Osteoblast (primary cell): ENCODE measurements at regions not wholly inside any gene's neighbourhood (a gene's known extent, or its start where the extent isn't known, plus 50 kb on each side); places are given as distances from the start of the nearest gene placed in this dataset.

Experiments used
- DNase-seq: peaks from one replicate; pipeline ENCODE4 v3.0.0; 2011; ENCODE audit warnings: low spot score, mixed read lengths; ENCODE audit not compliant: insufficient read length; ENCODE audit errors: missing footprints
- H2AFZ ChIP-seq: 2 replicates; pipeline ENCODE4 v1.6.0; 2011; ENCODE audit warnings: mild to moderate bottlenecking, low read length
- H3K27ac ChIP-seq: 2 replicates; pipeline ENCODE4 v1.5.1; 2011; ENCODE audit warnings: mild to moderate bottlenecking, low read depth, low read length, moderate library complexity
- H3K27me3 ChIP-seq: 2 replicates; pipeline ENCODE4 v1.6.0; 2012; ENCODE audit warnings: mild to moderate bottlenecking, control low read depth, inconsistent platforms, low read length, moderate library complexity; ENCODE audit not compliant: insufficient read depth
- H3K36me3 ChIP-seq: 2 replicates; pipeline ENCODE4 v1.5.1; 2011; ENCODE audit warnings: mild to moderate bottlenecking, low read length, control low read depth, moderate library complexity; ENCODE audit not compliant: insufficient read depth
- H3K4me1 ChIP-seq: 2 replicates; pipeline ENCODE4 v1.5.1; 2011; ENCODE audit warnings: mild to moderate bottlenecking, low read length, control low read depth, moderate library complexity; ENCODE audit not compliant: insufficient read depth
- H3K4me2 ChIP-seq: 2 replicates; pipeline ENCODE4 v1.6.0; 2011; ENCODE audit warnings: mild to moderate bottlenecking, low read length; ENCODE audit not compliant: insufficient read depth
- H3K4me3 ChIP-seq: fragments of 200-600 bp; sonication (generic); 3 replicates; pipeline ENCODE4 v1.5.1; 2012; ENCODE audit warnings: mild to moderate bottlenecking, low read length, inconsistent platforms; ENCODE audit not compliant: insufficient read depth
- H3K79me2 ChIP-seq: 2 replicates; pipeline ENCODE4 v1.6.0; 2012; ENCODE audit warnings: mild to moderate bottlenecking, low read length, control low read depth, inconsistent platforms; ENCODE audit not compliant: insufficient read depth
- H3K9me3 ChIP-seq: 2 replicates; pipeline ENCODE4 v1.5.1; 2011; ENCODE audit warnings: low read depth, low read length, control low read depth
- H4K20me1 ChIP-seq: 2 replicates; pipeline ENCODE4 v1.6.0; 2012; ENCODE audit warnings: mild to moderate bottlenecking, low read length, control low read depth; ENCODE audit not compliant: insufficient read depth
- TF ChIP-seq, protein P1 (sequence below): IDR thresholded peaks from 2 replicates; pipeline ENCODE4 v1.5.1; 2011; ENCODE audit warnings: mild to moderate bottlenecking, low read depth, low read length, moderate library complexity; ENCODE audit errors: extremely low read depth

DNA sequence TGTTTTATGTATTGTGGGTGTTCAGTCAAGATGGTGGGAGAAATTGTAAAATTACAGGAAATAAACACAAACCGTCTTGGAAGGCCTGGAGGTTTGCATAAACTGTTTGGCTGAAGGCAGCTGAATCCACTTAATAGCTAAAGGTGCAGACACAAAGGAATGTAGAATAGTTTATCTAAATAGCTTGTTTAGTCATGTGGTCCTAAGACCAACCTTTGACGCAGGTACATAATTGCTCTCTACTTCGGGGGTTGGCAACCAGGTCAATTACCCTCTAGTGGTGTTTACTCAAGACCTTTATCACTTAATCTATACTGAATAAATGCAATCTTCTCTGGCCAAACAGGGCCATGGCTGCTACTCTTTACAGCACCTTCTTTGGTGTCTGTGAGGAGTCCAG lies 502.8 kb downstream of the IGSF11 start:
- Histone ChIP-seq H3K27ac (no peak overlapping the region), H2AFZ (no peak overlapping the region), H3K9me3 (no peaks in the 10 kb centered on the region), H3K4me2 (no peak overlapping the region), H4K20me1 (no peaks in the 10 kb centered on the region), H3K27me3 (no peaks in the 10 kb centered on the region), H3K4me3 (no peak overlapping the region), H3K4me1 (no peaks in the 10 kb centered on the region), H3K36me3 (no peaks in the 10 kb centered on the region), H3K79me2 (no peaks in the 10 kb centered on the region)
- DNase-seq, result no peak
- TF ChIP-seq, protein P1, sequence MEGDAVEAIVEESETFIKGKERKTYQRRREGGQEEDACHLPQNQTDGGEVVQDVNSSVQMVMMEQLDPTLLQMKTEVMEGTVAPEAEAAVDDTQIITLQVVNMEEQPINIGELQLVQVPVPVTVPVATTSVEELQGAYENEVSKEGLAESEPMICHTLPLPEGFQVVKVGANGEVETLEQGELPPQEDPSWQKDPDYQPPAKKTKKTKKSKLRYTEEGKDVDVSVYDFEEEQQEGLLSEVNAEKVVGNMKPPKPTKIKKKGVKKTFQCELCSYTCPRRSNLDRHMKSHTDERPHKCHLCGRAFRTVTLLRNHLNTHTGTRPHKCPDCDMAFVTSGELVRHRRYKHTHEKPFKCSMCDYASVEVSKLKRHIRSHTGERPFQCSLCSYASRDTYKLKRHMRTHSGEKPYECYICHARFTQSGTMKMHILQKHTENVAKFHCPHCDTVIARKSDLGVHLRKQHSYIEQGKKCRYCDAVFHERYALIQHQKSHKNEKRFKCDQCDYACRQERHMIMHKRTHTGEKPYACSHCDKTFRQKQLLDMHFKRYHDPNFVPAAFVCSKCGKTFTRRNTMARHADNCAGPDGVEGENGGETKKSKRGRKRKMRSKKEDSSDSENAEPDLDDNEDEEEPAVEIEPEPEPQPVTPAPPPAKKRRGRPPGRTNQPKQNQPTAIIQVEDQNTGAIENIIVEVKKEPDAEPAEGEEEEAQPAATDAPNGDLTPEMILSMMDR, result no peak

DNA sequence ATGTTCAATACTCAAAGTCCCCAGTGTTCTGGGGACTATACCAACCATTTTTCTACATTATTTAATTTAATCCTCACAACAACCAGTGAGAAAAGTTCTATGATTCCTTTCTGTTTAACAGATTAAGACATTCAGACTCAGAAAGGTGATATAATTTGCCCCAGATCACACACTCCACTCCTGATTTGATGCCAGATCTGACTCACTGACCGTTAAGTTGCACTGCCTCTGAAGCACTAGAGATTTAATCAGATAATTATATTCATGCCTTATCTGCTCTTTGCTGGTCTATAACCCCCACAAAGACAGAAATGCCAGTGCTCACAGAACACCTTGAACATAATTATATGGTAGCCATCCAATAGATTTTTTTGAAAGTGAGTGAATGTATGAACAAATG lies 501.0 kb downstream of the IGSF11 start:
- Histone ChIP-seq H4K20me1 (no peaks in the 10 kb centered on the region), H3K27me3 (no peaks in the 10 kb centered on the region), H3K4me3 (no peak overlapping the region), H3K36me3 (no peaks in the 10 kb centered on the region), H2AFZ (no peak overlapping the region), H3K4me1 (no peaks in the 10 kb centered on the region), H3K4me2 (no peak overlapping the region), H3K27ac (no peak overlapping the region), H3K9me3 (no peaks in the 10 kb centered on the region), H3K79me2 (no peaks in the 10 kb centered on the region)
- TF ChIP-seq, protein P1, result no peak
- no peak for DNase-seq

DNA sequence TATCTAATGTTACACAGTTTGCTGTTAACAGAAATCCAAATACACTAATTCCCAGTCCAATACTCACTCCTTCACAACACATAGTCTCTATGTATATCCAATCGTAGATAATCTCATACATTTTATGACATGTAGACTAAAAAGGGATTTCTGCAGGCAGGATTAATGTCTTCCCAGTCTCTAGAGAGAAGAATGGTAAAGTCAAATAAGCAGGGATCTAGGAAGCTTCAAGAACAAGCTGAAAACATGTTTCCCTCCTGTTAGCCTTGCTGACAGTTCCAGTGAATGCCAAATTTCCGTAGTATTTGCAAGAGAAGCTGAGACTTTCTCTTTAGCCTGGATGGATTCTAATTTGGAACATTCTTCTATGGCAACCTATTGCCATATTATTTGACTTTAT lies 500.1 kb downstream of the IGSF11 start:
- TF ChIP-seq, protein P1, result no peak
- Histone ChIP-seq H3K36me3 (no peaks in the 10 kb centered on the region), H2AFZ (no peak overlapping the region), H4K20me1 (no peaks in the 10 kb centered on the region), H3K4me1 (no peaks in the 10 kb centered on the region), H3K27ac (no peak overlapping the region), H3K79me2 (no peaks in the 10 kb centered on the region), H3K9me3 (no peaks in the 10 kb centered on the region), H3K27me3 (no peaks in the 10 kb centered on the region), H3K4me2 (no peak overlapping the region), H3K4me3 (no peak overlapping the region)
- no peak for DNase-seq

DNA sequence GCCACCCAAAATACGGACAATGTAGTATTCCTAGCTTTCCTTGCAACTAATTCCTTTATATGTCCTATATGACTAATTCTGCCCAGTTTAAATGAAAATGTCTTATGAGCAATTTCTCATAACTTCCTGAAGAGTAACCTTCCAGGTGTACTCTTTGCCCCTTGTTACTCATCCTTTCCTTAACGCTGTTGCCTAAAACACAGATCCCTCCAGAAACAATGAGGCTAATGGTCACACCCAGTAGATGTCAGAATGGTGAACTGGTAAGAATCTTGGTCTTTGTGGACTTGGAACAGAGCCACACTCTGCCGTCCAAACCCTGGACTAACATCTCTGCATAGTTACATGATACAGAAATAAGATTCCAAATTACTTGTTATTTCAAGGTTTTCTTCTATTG lies 497.9 kb downstream of the IGSF11 start:
- H3K27ac ChIP-seq, result no peak overlapping the region
- TF ChIP-seq, protein P1, result no peak

More for the DNA sequence above, 497.9 kb downstream of the IGSF11 start:
- Histone ChIP-seq H3K4me1 (no peaks in the 10 kb centered on the region), H2AFZ (no peak overlapping the region), H4K20me1 (no peaks in the 10 kb centered on the region), H3K4me3 (no peak overlapping the region), H3K36me3 (no peaks in the 10 kb centered on the region), H3K9me3 (no peaks in the 10 kb centered on the region), H3K27me3 (no peaks in the 10 kb centered on the region), H3K4me2 (no peak overlapping the region), H3K79me2 (no peaks in the 10 kb centered on the region)
- no peak for DNase-seq
